ENCODE measurements at regions not wholly inside any gene's neighbourhood (a gene's known extent, or its start where the extent isn't known, plus 50 kb on each side); places are given as distances from the start of the nearest gene placed in this dataset.

DNA sequence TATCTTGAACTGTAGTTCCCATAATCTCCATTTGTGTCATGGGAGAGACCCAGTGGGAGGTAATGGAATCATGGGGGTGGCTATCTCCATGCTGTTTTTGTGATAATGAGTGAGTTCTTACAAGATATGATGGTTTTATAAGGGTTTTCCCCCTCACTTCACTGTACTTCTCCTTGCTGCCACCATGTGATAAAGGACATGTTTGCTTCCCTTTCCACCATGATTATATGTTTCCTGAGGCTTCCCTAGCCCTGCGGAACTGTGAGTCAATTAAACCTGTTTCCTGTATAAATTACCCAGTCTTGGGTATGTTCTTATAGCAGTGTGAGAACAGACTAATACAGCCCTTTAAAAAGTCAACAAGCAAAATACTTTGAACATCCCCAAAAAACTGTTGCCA lies 427.7 kb downstream of the HTR7 start:
- H3K4me1 ChIP-seq (ENCODE audit: control insufficient read depth, insufficient read depth, low read length): peaks cover 4% of the 10 kb centered on the region
- no peaks in the 10 kb centered on the region for H3K9me3 ChIP-seq (replicated peaks; ENCODE audit: low read length)
- H3K4me3 ChIP-seq (ENCODE audit: low read length): no peak overlapping the region
- H3K36me3 ChIP-seq (ENCODE audit: insufficient read depth, low read length): no peaks in the 10 kb centered on the region
- H3K27me3 ChIP-seq (ENCODE audit: control insufficient read depth, insufficient read depth, low read length): no peaks in the 10 kb centered on the region
- no peak overlapping the region for H3K9ac ChIP-seq (ENCODE audit: low read depth, low read length)
- H3K4me2 ChIP-seq (ENCODE audit: low read length): no peak overlapping the region

DNA sequence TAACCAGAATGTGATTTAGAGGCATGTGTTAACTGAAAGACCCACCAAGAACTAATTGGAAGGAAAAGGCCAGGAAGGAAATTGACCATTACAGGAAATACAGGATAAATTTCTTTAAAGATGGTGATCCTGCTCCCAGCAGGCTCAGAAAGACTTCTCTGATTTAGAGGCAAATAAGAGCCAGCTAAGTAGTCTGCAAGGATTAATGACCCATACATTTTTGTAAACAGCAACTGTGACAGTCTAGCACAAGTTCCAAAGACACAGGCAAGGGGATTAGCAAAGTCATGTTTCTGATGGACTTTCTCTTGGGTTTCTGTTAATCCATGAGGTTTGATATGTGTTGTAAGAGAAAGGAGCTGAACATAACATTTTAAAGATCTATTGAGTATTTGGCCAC lies 425.0 kb downstream of the HTR7 start:
- Histone ChIP-seq H3K4me2 (ENCODE audit: low read length) (no peak overlapping the region), H3K4me3 (ENCODE audit: low read length) (no peak overlapping the region), H3K27me3 (ENCODE audit: control insufficient read depth, insufficient read depth, low read length) (no peaks in the 10 kb centered on the region), H3K9ac (ENCODE audit: low read depth, low read length) (no peak overlapping the region), H3K36me3 (ENCODE audit: insufficient read depth, low read length) (no peaks in the 10 kb centered on the region), H3K9me3 (replicated peaks; ENCODE audit: low read length) (no peaks in the 10 kb centered on the region), H3K4me1 (ENCODE audit: control insufficient read depth, insufficient read depth, low read length) (no peaks in the 10 kb centered on the region)

DNA sequence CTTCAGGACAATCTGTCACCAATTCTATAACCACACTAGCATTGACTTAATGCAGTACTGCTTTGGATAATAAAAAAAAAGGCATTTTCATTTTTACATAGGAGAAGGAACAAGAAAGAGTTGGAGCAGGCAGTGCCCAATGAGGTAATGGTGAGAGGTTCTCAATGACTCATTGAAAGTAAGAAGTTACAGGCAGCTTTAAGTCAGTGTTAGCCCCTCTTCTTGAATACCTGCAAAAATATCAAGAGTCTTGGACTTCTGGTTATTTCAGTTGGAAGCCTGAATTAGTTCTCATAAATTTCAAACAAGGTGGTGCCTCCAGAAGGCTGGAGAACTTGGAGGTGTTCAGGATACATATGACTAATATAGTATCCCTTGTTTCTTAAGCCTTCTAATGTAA lies 422.5 kb downstream of the HTR7 start:
- no peaks in the 10 kb centered on the region for H3K36me3 ChIP-seq (ENCODE audit: insufficient read depth, low read length)
- no peaks in the 10 kb centered on the region for H3K9me3 ChIP-seq (replicated peaks; ENCODE audit: low read length)
- H3K9ac ChIP-seq (ENCODE audit: low read depth, low read length): no peak overlapping the region
- no peaks in the 10 kb centered on the region for H3K27me3 ChIP-seq (ENCODE audit: control insufficient read depth, insufficient read depth, low read length)
- H3K4me3 ChIP-seq (ENCODE audit: low read length): no peak overlapping the region
- no peak overlapping the region for H3K4me2 ChIP-seq (ENCODE audit: low read length)
- no peaks in the 10 kb centered on the region for H3K4me1 ChIP-seq (ENCODE audit: control insufficient read depth, insufficient read depth, low read length)

DNA sequence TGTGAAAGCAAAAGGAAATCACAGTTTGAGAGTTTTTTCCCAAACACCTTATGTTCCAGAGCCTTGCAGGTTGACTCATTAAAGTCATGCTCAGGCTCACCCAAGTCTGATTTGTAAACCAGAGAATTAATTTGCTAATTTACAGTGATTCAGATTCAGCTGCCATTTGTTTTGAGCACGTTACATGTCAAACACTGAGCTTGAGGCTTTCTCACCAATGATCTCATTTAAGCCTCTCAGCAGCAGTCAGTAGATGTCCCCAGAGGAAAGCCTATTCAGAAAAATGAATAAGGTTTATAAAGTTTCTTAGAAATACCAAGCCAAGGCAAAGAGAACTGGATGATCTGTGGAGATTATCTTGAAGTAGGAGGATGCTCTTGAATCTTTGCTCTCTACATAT lies 420.4 kb downstream of the HTR7 start:
- H3K4me2 ChIP-seq (ENCODE audit: low read length): no peak overlapping the region
- H3K9ac ChIP-seq (ENCODE audit: low read depth, low read length): no peak overlapping the region
- H3K27me3 ChIP-seq (ENCODE audit: control insufficient read depth, insufficient read depth, low read length): no peaks in the 10 kb centered on the region
- no peaks in the 10 kb centered on the region for H3K9me3 ChIP-seq (replicated peaks; ENCODE audit: low read length)
- no peaks in the 10 kb centered on the region for H3K36me3 ChIP-seq (ENCODE audit: insufficient read depth, low read length)
- H3K4me1 ChIP-seq (ENCODE audit: control insufficient read depth, insufficient read depth, low read length): no peaks in the 10 kb centered on the region
- H3K4me3 ChIP-seq (ENCODE audit: low read length): no peak overlapping the region

DNA sequence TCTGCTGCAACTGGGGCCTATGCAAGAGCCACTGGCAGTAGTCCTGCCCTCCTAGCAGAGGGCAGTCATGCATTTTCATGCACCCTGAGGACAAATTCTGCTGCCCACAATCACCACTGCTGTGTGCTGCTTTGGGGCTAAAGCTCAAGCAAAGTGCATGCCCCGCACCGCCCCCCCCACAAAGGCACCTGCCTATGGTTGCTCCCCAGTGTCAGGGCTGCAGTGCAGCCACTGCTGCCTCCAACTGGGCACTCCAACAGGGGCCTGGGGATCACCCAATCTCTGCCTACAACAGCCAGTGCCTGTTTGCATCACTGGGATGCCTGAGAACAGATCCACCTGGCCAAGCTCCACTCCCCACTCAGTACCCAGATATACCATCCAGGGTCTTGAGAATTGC lies 417.0 kb downstream of the HTR7 start:
- H3K4me2 ChIP-seq (ENCODE audit: low read length): no peak overlapping the region
- no peak overlapping the region for H3K4me3 ChIP-seq (ENCODE audit: low read length)
- no peaks in the 10 kb centered on the region for H3K36me3 ChIP-seq (ENCODE audit: insufficient read depth, low read length)
- H3K9ac ChIP-seq (ENCODE audit: low read depth, low read length): no peak overlapping the region
- H3K4me1 ChIP-seq (ENCODE audit: control insufficient read depth, insufficient read depth, low read length): no peaks in the 10 kb centered on the region
- no peaks in the 10 kb centered on the region for H3K27me3 ChIP-seq (ENCODE audit: control insufficient read depth, insufficient read depth, low read length)
- no peaks in the 10 kb centered on the region for H3K9me3 ChIP-seq (replicated peaks; ENCODE audit: low read length)

DNA sequence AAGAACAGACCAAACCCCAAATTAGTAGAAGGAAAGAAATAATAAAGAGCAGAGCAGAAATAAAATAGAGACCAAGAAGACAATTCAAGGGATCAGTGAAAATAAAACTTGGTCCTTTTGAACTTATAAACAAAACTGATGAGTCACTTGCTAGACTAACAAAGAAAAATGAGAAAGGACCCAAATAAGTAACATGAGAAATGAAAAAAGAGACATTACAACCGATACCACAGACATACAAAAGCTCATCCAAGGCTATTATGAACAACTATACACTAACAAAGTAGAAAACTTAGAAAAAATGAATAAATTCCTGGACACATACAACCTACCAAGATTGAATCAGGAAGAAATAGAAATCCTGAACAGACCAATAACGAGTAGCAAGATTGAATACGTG lies 414.5 kb downstream of the HTR7 start:
- H3K27me3 ChIP-seq (ENCODE audit: control insufficient read depth, insufficient read depth, low read length): no peaks in the 10 kb centered on the region
- no peak overlapping the region for H3K9ac ChIP-seq (ENCODE audit: low read depth, low read length)
- no peaks in the 10 kb centered on the region for H3K4me1 ChIP-seq (ENCODE audit: control insufficient read depth, insufficient read depth, low read length)
- H3K4me3 ChIP-seq (ENCODE audit: low read length): no peak overlapping the region
- H3K9me3 ChIP-seq (replicated peaks; ENCODE audit: low read length): no peaks in the 10 kb centered on the region
- H3K36me3 ChIP-seq (ENCODE audit: insufficient read depth, low read length): no peaks in the 10 kb centered on the region
- H3K4me2 ChIP-seq (ENCODE audit: low read length): no peak overlapping the region

DNA sequence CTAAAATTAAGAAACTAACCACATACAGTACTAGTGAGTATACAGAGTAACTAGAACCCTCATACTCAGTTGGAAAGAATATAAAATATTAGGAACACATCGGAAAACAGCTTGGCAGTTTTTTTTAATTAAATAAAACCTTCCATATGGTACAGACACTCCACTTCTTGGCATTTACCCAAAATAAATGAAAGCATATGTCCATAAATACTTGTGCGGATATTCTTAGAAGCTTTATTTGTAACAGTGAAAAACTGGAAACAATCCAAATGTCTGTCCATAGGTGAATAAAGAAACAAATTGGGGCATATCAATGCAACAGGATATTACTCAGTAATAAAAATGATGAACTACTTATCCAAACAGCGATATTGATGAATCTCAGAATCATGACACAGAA lies 410.0 kb downstream of the HTR7 start:
- no peaks in the 10 kb centered on the region for H3K36me3 ChIP-seq (ENCODE audit: insufficient read depth, low read length)
- H3K4me3 ChIP-seq (ENCODE audit: low read length): no peak overlapping the region
- H3K9ac ChIP-seq (ENCODE audit: low read depth, low read length): no peak overlapping the region
- no peaks in the 10 kb centered on the region for H3K9me3 ChIP-seq (replicated peaks; ENCODE audit: low read length)
- H3K27me3 ChIP-seq (ENCODE audit: control insufficient read depth, insufficient read depth, low read length): no peaks in the 10 kb centered on the region
- no peaks in the 10 kb centered on the region for H3K4me1 ChIP-seq (ENCODE audit: control insufficient read depth, insufficient read depth, low read length)
- no peak overlapping the region for H3K4me2 ChIP-seq (ENCODE audit: low read length)

DNA sequence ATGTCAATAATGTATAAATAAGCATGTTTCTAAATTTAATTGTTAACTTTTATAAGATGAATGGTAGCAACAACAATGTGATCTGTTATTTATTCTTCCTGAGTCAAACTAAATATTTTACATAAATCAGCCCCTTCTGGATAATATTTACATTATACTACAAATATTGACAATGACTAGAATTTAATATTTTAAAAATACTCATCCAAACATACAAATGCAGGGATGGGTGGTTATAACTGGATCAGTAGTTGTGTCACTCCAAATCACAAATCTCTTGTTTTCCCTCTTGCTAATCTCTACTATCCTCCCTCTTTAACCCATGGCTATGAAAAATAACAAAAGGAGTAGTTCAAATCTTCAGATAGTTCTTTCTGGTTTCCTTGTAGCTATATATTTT lies 407.0 kb downstream of the HTR7 start:
- Histone ChIP-seq H3K27me3 (ENCODE audit: control insufficient read depth, insufficient read depth, low read length) (no peaks in the 10 kb centered on the region), H3K9me3 (replicated peaks; ENCODE audit: low read length) (no peaks in the 10 kb centered on the region), H3K4me3 (ENCODE audit: low read length) (no peak overlapping the region), H3K9ac (ENCODE audit: low read depth, low read length) (no peak overlapping the region), H3K4me1 (ENCODE audit: control insufficient read depth, insufficient read depth, low read length) (no peaks in the 10 kb centered on the region), H3K4me2 (ENCODE audit: low read length) (no peak overlapping the region), H3K36me3 (ENCODE audit: insufficient read depth, low read length) (no peaks in the 10 kb centered on the region)

DNA sequence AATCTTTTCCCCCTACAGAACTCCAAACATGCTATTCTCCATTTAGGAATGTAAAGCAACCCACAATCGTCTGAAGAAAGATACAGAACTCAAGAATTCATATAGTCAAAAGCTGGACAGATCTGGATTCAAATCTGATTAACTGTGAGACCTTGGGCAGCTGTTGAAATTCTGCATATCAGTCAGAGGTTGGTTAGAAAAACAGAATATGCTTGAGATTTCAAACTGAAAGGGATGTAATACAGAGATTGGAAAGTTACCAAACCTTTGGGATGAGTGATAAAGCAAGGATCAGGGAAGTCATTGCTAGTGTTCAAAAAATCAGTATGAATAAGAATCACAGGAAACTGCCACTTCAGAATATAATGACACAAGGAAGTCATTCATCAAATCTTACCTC lies 406.6 kb downstream of the HTR7 start:
- Histone ChIP-seq H3K36me3 (ENCODE audit: insufficient read depth, low read length) (no peaks in the 10 kb centered on the region), H3K4me2 (ENCODE audit: low read length) (no peak overlapping the region), H3K4me3 (ENCODE audit: low read length) (no peak overlapping the region), H3K9ac (ENCODE audit: low read depth, low read length) (no peak overlapping the region), H3K9me3 (replicated peaks; ENCODE audit: low read length) (no peaks in the 10 kb centered on the region), H3K27me3 (ENCODE audit: control insufficient read depth, insufficient read depth, low read length) (no peaks in the 10 kb centered on the region), H3K4me1 (ENCODE audit: control insufficient read depth, insufficient read depth, low read length) (no peaks in the 10 kb centered on the region)

DNA sequence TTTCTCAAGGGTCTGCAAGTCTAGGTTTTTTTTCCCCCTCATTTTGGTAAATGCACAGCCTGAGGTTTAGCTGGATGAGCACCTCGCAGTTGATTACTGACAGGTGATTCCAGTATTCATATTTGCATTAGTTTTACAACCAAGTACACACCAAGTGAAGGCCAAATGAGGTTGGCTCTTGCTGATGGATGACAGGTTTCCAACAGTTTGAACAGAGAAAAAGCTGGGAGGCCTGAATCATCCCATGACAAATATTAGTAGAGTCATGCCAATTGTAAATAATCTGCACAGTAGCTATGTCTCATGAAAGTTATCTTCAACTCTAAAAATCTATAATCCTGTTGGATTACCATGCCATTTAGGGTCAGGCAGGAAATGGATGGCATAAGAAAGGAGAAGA lies 399.8 kb downstream of the HTR7 start:
- Histone ChIP-seq H3K4me1 (ENCODE audit: control insufficient read depth, insufficient read depth, low read length) (no peaks in the 10 kb centered on the region), H3K9ac (ENCODE audit: low read depth, low read length) (no peak overlapping the region), H3K4me2 (ENCODE audit: low read length) (no peak overlapping the region), H3K36me3 (ENCODE audit: insufficient read depth, low read length) (no peaks in the 10 kb centered on the region), H3K9me3 (replicated peaks; ENCODE audit: low read length) (no peaks in the 10 kb centered on the region), H3K4me3 (ENCODE audit: low read length) (no peak overlapping the region), H3K27me3 (ENCODE audit: control insufficient read depth, insufficient read depth, low read length) (no peaks in the 10 kb centered on the region)

DNA sequence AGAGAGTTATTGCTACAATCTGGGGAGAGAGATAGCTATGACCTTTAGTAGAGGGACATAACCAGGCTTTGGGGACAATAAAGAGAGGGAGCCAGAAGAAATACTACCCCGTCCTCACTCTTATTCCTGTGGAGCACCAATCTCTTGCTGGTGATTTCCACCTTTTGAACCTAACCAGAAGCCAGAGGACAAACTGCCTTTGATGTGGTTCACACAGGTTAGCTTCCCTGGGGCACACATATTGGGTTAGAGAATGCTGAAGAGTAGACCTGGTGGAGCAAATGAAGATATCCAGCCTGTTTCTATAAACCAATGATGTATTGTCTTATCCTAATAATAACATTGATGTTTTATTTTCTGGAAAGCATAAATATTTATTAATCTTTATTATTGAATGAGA lies 399.3 kb downstream of the HTR7 start:
- no peaks in the 10 kb centered on the region for H3K36me3 ChIP-seq (ENCODE audit: insufficient read depth, low read length)
- no peak overlapping the region for H3K4me2 ChIP-seq (ENCODE audit: low read length)
- H3K4me1 ChIP-seq (ENCODE audit: control insufficient read depth, insufficient read depth, low read length): no peaks in the 10 kb centered on the region
- no peaks in the 10 kb centered on the region for H3K9me3 ChIP-seq (replicated peaks; ENCODE audit: low read length)
- H3K27me3 ChIP-seq (ENCODE audit: control insufficient read depth, insufficient read depth, low read length): no peaks in the 10 kb centered on the region
- no peak overlapping the region for H3K4me3 ChIP-seq (ENCODE audit: low read length)
- H3K9ac ChIP-seq (ENCODE audit: low read depth, low read length): no peak overlapping the region

DNA sequence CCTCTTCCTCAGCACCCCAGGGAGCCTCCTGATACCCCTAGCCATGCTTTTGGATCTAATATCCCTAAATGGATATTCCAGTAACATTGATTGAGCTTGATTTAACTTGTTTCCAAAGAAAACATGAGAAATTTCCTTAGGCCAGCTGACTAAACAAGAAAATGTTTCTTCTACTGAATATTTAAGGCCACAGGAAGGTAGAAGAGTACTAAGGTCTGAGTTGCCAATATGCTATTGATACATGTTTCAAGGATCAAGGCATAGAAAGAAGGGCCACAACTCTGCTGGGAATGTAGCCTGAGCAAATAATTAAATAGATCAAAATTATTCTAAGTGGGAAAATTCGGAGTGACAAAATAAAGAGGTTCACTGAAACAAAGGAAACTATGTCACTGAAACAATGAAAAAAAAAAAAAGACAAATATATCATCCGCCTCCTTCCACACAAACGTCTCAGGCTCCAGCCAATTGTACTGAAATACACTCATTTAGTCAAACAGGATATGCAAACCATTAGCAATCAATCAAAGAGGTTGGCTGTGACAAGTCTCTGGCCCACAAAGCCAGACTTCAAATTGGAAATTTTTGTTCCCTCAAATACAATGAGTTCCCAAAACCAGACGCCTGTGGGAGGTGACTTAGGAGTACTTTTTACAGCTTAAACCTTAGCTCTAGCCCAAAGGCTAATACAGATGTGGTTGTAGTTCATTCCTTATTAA lies 396.2 kb downstream of the HTR7 start:
- Histone ChIP-seq H3K36me3 (ENCODE audit: insufficient read depth, low read length) (no peaks in the 10 kb centered on the region), H3K4me3 (ENCODE audit: low read length) (no peak overlapping the region), H3K4me2 (ENCODE audit: low read length) (no peak overlapping the region), H3K9me3 (replicated peaks; ENCODE audit: low read length) (no peaks in the 10 kb centered on the region), H3K27me3 (ENCODE audit: control insufficient read depth, insufficient read depth, low read length) (no peaks in the 10 kb centered on the region), H3K9ac (ENCODE audit: low read depth, low read length) (no peak overlapping the region), H3K4me1 (ENCODE audit: control insufficient read depth, insufficient read depth, low read length) (no peaks in the 10 kb centered on the region)

Measured in skeletal muscle satellite cell (primary cell).